ENCODE measurements at regions not wholly inside any gene's neighbourhood (a gene's known extent, or its start where the extent isn't known, plus 50 kb on each side); places are given as distances from the start of the nearest gene placed in this dataset.

- DNase-seq (ENCODE audit: low spot score) (no peak), ATAC-seq (no peak)
- intact Hi-C loops (cut with DNase I): no loop called here
These were observed 1123.8 kb upstream of the KLHL29 start for GRCh38 chr2:22261165-22261564.

GRCh38 chr2:22270341-22270740, 1114.6 kb upstream of the KLHL29 start:
- intact Hi-C loops (cut with DNase I): no loop called here
- no peak for ATAC-seq
- DNase-seq (ENCODE audit: low spot score): no peak

DNA sequence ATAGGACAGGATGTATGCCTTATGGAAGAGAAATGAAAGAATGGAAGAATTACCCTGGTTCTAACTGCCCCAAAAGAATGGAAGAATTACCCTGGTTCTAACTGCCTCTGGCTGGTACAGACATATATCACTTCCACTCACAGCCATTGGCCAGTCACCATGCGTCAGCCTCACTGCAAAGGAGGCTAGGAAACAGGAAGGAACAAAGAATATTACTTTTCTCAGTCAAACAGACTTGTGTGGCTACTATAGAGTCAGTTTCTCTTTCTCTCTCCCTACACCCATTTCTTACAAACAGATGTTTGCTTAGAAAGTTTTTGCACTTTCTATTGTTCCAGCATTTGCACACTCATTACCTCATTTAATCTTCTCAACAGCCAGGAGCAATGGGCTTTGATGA, 1111.1 kb upstream of the KLHL29 start:
- intact Hi-C loops (cut with DNase I): no loop called here
- ATAC-seq (no peak), DNase-seq (ENCODE audit: low spot score) (no peak)

- DNase-seq (ENCODE audit: low spot score) (no peak), ATAC-seq (no peak)
- intact Hi-C loops (cut with DNase I): no loop called here
These were observed 1110.3 kb upstream of the KLHL29 start for GRCh38 chr2:22274661-22275060.

GRCh38 chr2:22276696-22277095, 1108.3 kb upstream of the KLHL29 start:
- intact Hi-C loops (cut with DNase I): no loop called here
- ATAC-seq: no peak

DNA sequence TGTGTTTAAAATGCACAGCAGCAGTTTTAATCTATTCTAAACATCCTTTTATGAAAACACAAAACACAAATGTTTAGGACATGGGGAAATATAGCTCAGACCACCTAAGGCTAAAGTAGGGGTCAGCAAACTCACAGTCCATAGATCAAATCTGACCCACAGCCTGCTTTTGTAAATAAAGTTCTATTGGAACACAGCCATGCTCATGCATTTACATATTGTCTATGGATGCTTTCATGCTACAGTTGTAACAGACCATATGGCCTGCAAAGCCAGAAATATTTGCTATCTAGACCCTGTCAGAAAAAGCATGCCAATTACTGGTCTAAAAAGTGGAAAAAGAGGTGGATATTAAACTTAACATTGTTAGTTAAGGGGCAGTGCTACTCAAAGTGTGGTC, 1105.4 kb upstream of the KLHL29 start:
- DNase-seq (ENCODE audit: low spot score) (no peak), ATAC-seq (no peak)
- intact Hi-C loops (cut with DNase I): no loop called here

More at GRCh38 chr2:22276696-22277095, 1108.3 kb upstream of the KLHL29 start:
- no peak for DNase-seq (ENCODE audit: low spot score)

GRCh38 chr2:22281033-22281432, 1103.9 kb upstream of the KLHL29 start:
- ATAC-seq: no peak
- intact Hi-C loops (cut with DNase I): no loop called here
- no peak for DNase-seq (ENCODE audit: low spot score)

DNA sequence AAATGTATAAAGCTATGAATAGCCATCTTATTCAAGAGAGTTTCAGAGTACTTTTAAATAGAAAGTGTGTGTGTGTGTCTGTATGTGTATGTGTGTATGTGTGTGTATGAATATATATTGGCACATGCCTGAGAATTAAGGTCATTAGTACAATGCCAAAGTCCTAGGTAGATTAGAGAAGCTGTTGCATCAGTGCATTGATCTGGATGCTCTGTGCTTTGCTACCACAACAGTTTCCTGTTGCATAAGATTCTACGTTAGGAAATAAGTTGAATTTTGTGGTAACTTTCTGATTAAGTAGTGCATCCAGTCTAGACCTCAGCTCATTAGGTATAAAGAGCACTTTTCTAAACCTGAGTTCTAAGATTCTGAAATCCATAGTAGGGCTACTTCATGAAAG, 1102.8 kb upstream of the KLHL29 start:
- DNase-seq (ENCODE audit: low spot score): no peak
- no peak for ATAC-seq
- intact Hi-C loops (cut with DNase I): no loop called here

- ATAC-seq (no peak), DNase-seq (ENCODE audit: low spot score) (no peak)
- intact Hi-C loops (cut with DNase I): no loop called here
These were observed 1102.1 kb upstream of the KLHL29 start for GRCh38 chr2:22282916-22283315.

DNA sequence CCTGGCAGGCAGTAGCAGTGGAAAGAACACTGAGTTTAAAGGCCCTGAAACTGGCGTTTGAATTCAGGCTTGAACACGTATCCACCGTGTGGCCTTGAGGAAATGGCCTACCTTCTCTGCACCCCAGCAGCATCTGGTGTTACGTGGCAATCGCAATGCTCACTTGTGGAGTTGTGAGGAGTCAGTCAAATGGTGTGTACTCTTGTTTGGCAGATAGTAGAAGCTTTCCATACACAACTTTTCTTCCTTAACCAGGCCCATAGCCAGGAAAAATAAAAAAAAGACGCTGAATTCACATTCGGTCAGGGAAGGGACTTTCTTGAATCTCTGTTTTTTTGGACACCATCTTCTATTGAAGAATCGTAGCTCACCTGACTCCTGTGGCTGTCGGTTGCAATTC, 1101.5 kb upstream of the KLHL29 start:
- ATAC-seq (no peak), DNase-seq (ENCODE audit: low spot score) (no peak)
- intact Hi-C loops (cut with DNase I): no loop called here

DNA sequence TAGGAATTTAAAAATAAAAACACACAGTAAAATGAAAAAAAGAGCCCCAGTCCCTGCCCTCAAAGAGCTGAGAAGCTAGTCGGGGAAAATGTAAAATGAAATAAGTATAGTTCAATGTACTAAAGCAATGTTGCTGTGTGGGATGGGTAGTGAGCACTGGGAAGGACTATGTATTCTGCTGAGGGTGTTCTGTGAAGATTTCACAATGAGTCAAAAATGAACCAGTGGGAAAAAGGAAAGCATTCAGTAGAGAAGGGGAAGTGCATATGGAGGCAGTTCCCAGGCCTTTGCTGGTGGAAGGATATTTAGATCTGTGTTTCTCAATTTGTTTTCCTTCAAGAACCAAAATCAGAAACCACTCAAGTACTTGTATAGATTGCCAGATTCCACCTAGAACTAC, 1094.7 kb upstream of the KLHL29 start:
- no peak for ATAC-seq

DNA sequence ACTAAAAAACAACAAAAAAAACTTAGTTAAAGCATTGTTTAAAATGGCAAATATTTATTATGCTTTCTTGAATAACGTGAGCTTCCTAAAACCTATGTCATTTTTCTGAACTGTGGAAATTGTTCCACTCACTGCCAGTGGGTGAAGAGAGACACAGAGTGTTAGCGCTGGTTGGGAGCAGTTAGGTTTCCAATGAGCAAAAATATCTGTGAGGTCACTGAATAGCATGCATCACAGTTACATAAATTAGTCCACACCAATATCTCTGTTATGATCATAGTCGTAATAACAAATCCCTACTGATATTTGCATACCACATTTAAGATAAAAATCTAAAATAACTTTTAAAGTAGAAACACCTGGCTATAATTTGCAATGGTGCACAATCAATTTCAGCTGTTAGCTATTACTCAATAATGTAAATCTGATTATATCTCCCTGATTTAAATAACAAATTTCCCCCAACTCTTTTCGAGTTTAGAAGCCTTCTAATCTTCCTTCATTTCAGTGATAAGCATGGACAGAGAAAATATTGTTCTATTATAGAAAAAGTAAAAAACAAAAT, 1094.0 kb upstream of the KLHL29 start:
- intact Hi-C loops (cut with DNase I): no loop called here
- DNase-seq (ENCODE audit: low spot score): no peak
- no peak for ATAC-seq

More for the DNA sequence above, 1094.7 kb upstream of the KLHL29 start:
- intact Hi-C loops (cut with DNase I): no loop called here
- DNase-seq (ENCODE audit: low spot score): no peak

DNA sequence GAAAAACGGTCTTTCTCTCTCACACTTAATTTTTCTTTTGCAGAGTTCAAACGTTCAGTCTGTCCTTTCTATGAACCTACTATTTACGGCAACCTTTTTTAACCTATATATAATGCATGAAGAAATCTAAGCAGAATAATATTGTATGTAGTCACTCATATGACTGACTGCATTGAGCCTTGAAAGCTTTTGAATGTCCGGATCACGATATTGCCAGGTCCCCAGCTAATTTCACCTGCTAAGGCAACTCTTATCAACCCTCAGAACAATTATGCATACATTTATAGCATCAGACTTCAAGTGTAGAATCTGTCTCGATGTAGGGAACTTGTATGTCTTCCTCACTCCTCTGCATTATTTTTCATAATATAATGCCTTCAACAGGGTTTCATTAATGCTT, 1083.8 kb upstream of the KLHL29 start:
- intact Hi-C loops (cut with DNase I): no loop called here
- no peak for ATAC-seq

DNA sequence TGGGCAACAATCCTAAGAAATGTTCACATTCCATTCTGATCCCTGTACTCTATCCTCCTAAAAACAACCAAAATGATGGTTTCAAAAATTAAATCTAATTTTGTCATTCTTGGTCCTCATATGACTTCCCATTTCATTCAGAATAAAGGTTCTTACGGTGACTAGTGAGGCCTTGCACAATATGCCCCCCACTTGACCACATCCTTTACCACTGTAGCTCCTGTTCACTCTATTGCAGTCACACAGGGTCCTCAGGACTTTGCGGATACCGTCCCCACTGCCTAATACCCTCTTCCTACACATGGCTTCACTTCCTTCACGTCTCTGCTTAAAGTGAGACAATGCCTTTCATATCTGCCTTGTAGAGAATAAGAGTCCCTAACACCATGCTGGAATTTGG, 1058.7 kb upstream of the KLHL29 start:
- intact Hi-C loops (cut with DNase I): no loop called here
- DNase-seq (ENCODE audit: low spot score) (no peak), ATAC-seq (no peak)

More for the DNA sequence above, 1083.8 kb upstream of the KLHL29 start:
- no peak for DNase-seq (ENCODE audit: low spot score)

DNA sequence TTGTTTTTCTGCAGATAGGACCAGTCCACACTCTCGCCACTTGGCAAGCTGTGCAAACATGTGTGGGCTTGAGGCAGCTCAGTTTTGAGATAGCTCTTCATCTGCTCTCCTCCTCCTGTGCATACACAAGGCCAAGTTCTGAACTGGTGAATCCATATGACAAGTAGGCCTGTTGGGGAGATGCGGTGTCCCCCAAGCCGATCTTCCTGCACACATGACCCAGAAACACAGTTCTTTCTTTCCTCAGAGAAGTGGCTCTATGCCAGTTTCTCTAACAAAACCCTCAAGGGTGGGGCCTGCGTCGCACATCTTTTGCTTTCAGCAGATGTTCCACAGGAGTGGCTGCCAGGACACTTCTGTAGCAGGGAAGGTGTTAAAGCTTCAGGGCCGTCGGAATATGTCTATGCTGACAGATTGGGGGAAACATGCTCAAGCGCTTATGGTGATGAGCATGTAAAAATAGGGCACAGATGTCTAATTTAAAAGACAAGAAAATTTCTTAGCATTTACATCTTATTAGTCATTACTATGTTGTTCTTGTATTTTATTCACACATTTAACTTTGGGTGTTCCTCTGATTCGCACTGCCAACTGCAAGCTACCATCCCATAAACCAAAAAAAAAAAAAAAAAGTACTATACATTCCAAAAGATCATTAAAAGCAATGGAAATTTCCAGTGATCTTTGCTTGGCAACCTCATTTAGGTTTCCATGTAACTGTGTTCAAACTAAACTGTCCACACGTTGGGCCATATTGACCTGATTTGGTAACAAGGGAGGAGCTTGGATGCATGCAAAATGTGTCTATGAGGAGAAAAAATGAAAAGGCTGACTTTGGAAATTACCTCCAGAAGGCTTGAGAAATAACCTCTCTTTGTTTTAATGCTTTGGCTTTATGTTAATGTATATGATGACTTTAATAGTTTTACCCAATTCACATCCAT, 1055.5 kb upstream of the KLHL29 start:
- DNase-seq (ENCODE audit: low spot score): no peak
- intact Hi-C loops (cut with DNase I): no loop called here
- no peak for ATAC-seq

DNA sequence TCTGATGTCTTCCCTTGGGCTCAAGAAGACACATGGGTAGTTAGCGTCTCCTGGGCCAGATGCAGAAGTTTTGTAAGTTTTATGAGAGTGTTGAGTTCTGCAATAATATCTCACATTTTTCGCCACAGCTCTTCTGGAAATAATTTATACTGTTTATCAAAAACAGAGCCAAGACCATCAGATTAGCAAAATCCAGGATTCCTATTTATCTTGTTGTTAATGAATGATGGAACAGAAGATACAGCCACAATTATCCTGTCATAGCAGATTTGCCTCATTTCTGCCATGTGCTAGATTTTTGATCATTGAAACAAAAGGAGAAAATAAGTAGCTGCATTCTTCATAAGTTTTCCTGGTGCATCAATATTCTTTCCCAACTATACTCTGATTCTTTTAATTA, 1048.6 kb upstream of the KLHL29 start:
- intact Hi-C loops (cut with DNase I): no loop called here
- no peak for ATAC-seq
- no peak for DNase-seq (ENCODE audit: low spot score)

DNA sequence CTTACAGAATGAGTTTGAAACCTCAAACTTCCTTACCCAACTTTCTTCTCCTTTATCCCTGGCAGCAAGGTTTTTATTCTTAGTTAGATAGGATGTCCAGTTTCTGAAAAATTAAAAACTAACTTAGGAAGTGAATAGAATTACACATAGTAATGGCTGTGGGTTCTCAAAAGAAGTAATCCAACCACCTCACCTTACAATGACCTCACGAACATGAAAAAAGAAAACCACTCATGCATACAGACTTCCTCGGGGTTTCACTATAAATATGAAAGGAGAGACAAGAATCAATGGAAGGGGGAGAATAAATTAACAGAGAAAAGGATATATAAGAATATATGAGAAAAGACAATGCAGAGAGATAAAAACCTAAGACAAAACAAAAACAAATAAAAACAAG, 1044.3 kb upstream of the KLHL29 start:
- intact Hi-C loops (cut with DNase I): no loop called here
- DNase-seq (ENCODE audit: low spot score): no peak
- no peak for ATAC-seq

DNA sequence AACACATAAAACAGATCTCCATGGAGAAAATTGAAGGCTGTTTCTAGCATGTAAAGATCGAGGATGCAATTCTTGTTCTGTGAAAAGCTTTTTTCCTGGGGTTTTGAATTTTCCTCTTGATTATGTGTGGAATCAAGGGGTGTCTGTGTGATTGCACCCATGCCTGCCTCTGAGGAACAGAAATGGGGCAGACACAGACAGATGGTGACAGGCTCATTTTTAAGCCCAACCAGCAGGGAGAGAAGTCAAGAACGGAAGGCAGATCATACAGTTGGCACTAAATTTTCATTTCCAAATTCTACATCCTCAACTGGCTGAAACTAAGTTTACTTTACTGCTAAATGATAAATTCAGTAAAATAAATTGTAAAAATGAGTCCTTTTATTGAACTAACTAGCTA, 1037.7 kb upstream of the KLHL29 start:
- intact Hi-C loops (cut with DNase I): no loop called here
- no peak for DNase-seq (ENCODE audit: low spot score)
- ATAC-seq: no peak

GRCh38 chr2:22350621-22351020, 1034.4 kb upstream of the KLHL29 start:
- no peak for DNase-seq (ENCODE audit: low spot score)
- intact Hi-C loops (cut with DNase I): no loop called here
- no peak for ATAC-seq

GRCh38 chr2:22355816-22356433, 1029.1 kb upstream of the KLHL29 start:
- DNase-seq (ENCODE audit: low spot score) (peak; percentile 86), ATAC-seq (peak; percentile 61)
- intact Hi-C loops (cut with DNase I): no loop called here

All from sciatic nerve (tissue), 2 donors.